Type B pancreatic cell (in vitro differentiated cells): ENCODE measurements at regions not wholly inside any gene's neighbourhood (a gene's known extent, or its start where the extent isn't known, plus 50 kb on each side); places are given as distances from the start of the nearest gene placed in this dataset.
A peak's percentile ranks its signal among the peaks of the same experiment; 100 is the strongest.

Source experiments
- DNase-seq: peaks from one replicate; pipeline ENCODE4 v3.0.0; 2021; ENCODE audit warnings: mixed read lengths; ENCODE audit not compliant: unreplicated experiment; ENCODE audit errors: extremely low spot score
- H3K27ac Mint-ChIP-seq: 2 replicates; pipeline ENCODE4 v1.8.0; 2021; ENCODE audit warnings: mild to moderate bottlenecking, mixed read lengths
- H3K27me3 Mint-ChIP-seq: 2 replicates; pipeline ENCODE4 v1.8.0; 2021; ENCODE audit warnings: mixed read lengths
- H3K36me3 Mint-ChIP-seq: 2 replicates; pipeline ENCODE4 v1.8.0; 2021; ENCODE audit warnings: mixed read lengths
- H3K4me1 Mint-ChIP-seq: one replicate; pipeline ENCODE4 v1.8.0; 2021; ENCODE audit warnings: mixed read lengths; ENCODE audit not compliant: unreplicated experiment
- H3K4me3 Mint-ChIP-seq: 2 replicates; pipeline ENCODE4 v1.8.0; 2021; ENCODE audit warnings: mild to moderate bottlenecking, mixed read lengths
- H3K9me3 Mint-ChIP-seq: 2 replicates; pipeline ENCODE4 v1.8.0; 2021; ENCODE audit warnings: mixed read lengths
- TF ChIP-seq, protein P1 (sequence below): fragments of 200-600 bp; sonication (generic); conservative IDR thresholded peaks from 2 replicates; pipeline ENCODE4 v1.5.0; 2021; ENCODE audit warnings: antibody characterized with exemption, mild to moderate bottlenecking

DNA sequence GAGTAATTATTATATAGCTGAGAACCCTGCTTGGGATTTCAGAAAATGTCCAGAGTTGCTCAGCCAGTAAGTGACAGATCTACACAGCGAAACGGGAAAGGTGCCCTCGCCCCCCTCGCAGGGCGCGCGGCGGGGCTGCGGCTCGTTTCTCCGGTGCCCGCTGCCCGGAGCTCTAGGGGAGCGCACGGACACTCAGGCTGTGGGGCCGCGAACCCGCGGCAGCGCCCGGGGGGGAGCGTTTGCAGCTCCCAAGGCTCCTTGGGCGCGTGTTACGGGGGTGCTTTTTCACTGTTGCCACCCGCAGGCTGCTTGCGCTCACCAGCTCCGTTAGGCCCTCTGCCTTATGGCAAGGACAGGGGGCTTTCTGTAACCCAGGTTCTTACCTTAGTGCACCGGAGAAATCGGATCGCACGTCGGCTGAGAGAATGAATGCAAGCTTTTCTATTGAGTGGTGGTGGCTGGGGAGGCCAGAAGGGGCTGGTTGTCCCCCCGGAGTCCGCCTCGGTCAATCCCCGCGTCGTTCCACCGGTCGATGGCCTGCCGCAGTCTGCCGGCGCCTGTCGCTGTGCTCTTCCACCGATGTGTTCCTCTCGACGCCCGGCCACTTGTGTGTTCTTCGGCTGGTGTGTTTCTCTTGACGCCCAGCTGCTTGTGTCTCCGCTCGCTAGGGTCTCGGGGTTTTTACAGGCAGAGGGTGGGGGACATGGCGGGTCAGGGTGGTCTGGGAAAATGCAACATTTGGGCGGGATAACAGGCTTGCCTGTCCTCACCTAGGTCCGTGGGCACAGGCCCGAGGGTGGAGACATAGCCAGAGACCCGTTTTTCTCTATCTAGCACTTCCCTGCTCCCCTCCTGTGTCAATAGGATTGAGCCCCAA, 758.8 kb upstream of the DDX18 start:
- TF ChIP-seq, protein P1, sequence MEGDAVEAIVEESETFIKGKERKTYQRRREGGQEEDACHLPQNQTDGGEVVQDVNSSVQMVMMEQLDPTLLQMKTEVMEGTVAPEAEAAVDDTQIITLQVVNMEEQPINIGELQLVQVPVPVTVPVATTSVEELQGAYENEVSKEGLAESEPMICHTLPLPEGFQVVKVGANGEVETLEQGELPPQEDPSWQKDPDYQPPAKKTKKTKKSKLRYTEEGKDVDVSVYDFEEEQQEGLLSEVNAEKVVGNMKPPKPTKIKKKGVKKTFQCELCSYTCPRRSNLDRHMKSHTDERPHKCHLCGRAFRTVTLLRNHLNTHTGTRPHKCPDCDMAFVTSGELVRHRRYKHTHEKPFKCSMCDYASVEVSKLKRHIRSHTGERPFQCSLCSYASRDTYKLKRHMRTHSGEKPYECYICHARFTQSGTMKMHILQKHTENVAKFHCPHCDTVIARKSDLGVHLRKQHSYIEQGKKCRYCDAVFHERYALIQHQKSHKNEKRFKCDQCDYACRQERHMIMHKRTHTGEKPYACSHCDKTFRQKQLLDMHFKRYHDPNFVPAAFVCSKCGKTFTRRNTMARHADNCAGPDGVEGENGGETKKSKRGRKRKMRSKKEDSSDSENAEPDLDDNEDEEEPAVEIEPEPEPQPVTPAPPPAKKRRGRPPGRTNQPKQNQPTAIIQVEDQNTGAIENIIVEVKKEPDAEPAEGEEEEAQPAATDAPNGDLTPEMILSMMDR: no peak
- Mint-ChIP-seq H3K9me3 (peaks cover 4% of the 10 kb centered on the region), H3K4me1 (no peaks in the 10 kb centered on the region), H3K4me3 (no peak overlapping the region), H3K36me3 (no peaks in the 10 kb centered on the region), H3K27me3 (no peaks in the 10 kb centered on the region), H3K27ac (no peak overlapping the region)
- no peak for DNase-seq

DNA sequence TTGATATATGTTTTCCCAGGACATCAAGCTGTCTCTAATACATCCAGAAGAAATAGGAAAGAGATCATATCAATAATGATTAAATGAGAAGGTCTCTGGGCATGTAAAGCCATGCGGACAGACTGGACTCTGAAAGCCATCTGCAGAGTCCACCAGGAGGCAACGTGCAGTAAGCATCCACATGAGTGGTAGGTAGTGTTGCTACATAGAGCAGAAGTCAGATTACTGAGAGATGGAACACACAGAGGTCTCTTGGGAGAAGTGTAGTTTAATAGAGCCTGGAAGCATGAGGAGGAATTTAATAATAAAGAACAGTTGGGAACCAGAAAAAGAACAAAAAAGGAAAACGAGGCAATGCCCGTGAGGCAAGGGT, 758.1 kb upstream of the DDX18 start:
- Mint-ChIP-seq H3K27ac (no peak overlapping the region), H3K36me3 (no peaks in the 10 kb centered on the region), H3K9me3 (peaks cover 4% of the 10 kb centered on the region), H3K4me3 (no peak overlapping the region), H3K4me1 (no peaks in the 10 kb centered on the region), H3K27me3 (no peaks in the 10 kb centered on the region)
- TF ChIP-seq, protein P1: no peak
- DNase-seq: no peak

DNA sequence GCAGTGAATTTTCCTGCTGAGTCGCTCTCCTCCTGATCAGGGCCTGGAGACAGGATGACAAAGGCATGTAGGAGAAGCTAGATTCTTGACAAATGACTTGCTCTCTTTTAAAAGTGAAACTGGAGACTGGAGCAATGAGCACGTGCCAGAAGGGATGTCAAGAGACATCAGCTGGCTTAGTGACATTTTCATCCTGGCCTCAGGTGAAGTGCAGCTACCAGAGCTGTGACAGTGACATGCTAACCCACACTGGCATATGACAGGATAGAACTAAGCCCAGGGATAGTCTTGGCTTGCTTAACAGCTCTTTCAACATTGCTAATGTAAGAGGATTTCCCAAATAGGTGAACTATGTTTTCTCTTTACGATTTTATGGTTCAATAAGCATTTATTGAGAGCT, 757.5 kb upstream of the DDX18 start:
- H3K9me3 Mint-ChIP-seq: peaks cover 4% of the 10 kb centered on the region
- no peak for DNase-seq
- peak overlapping the region; percentile 50 for H3K27ac Mint-ChIP-seq
- H3K4me3 Mint-ChIP-seq: no peak overlapping the region
- H3K27me3 Mint-ChIP-seq: no peaks in the 10 kb centered on the region
- TF ChIP-seq, protein P1: no peak
- H3K4me1 Mint-ChIP-seq: no peaks in the 10 kb centered on the region
- no peaks in the 10 kb centered on the region for H3K36me3 Mint-ChIP-seq

DNA sequence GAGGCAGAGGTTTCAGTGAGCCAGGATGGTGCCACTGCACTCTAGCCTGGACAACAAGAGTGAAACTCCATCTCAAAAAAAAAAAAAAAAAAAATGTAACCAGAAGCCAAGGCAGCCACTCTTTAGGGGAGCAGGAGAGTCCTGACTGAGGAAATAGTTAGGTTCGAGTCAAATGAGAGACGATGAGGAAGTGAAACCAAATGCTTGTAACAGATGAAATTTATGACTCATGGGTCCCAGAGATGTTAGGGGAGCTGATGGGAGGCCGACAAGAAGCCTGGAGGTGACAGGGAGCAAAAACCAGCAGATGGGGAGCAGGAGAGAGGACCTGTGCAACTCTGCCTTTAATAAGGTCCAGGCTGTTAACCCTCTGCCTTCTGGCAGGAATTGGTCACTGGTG, 756.1 kb upstream of the DDX18 start:
- Mint-ChIP-seq H3K9me3 (peaks cover 4% of the 10 kb centered on the region), H3K36me3 (no peaks in the 10 kb centered on the region), H3K27ac (no peak overlapping the region), H3K4me3 (no peak overlapping the region), H3K4me1 (no peaks in the 10 kb centered on the region), H3K27me3 (no peaks in the 10 kb centered on the region)
- TF ChIP-seq, protein P1: no peak
- no peak for DNase-seq

DNA sequence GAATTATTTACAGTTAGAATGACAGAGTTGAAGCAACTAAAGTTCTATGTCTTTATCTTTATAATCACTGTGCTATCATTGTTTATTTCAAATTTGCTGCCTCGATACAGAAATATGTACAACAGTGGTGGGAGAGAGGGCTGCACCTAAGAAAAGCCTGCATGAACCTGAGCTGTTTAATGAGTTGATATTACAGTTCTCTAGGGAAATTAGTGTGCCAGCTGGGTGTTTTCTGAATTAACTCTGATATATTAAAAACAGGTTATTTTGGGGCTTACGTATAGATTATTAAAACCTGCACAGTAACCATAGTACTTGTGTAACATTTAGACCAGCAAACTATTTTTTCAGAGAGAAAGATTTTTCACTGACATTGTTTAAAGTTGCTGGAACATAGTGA, 750.5 kb upstream of the DDX18 start:
- TF ChIP-seq, protein P1: no peak
- H3K4me3 Mint-ChIP-seq: no peak overlapping the region
- H3K27ac Mint-ChIP-seq: no peak overlapping the region
- no peaks in the 10 kb centered on the region for H3K36me3 Mint-ChIP-seq
- no peaks in the 10 kb centered on the region for H3K9me3 Mint-ChIP-seq
- no peak for DNase-seq
- H3K4me1 Mint-ChIP-seq: no peaks in the 10 kb centered on the region
- no peaks in the 10 kb centered on the region for H3K27me3 Mint-ChIP-seq
